Smooth muscle cell (in vitro differentiated cells): ENCODE measurements at regions not wholly inside any gene's neighbourhood (a gene's known extent, or its start where the extent isn't known, plus 50 kb on each side); places are given as distances from the start of the nearest gene placed in this dataset.

Source experiments
- DNase-seq: peaks from one replicate; lab custom pipeline; 2025; ENCODE audit not compliant: unreplicated experiment; lab: John Stamatoyannopoulos, UW
- H2AFZ ChIP-seq: fragments of 200-600 bp; sonication (generic); 2 replicates; pipeline ENCODE4 v1.6.0; 2016; ENCODE audit warnings: antibody characterized with exemption, low read depth, mild to moderate bottlenecking
- H3F3A ChIP-seq: fragments of 200-600 bp; sonication (generic); 2 replicates; pipeline ENCODE4 v1.6.0; 2017; ENCODE audit warnings: antibody characterized with exemption, low read depth
- H3K27ac ChIP-seq: fragments of 200-600 bp; sonication (generic); 2 replicates; pipeline ENCODE4 v1.5.1; 2016; ENCODE audit warnings: low read depth, mild to moderate bottlenecking
- H3K27me3 ChIP-seq: fragments of 200-600 bp; sonication (generic); 2 replicates; pipeline ENCODE4 v1.6.1; 2016; ENCODE audit warnings: low read depth, mild to moderate bottlenecking
- H3K36me3 ChIP-seq: fragments of 200-600 bp; sonication (generic); 2 replicates; pipeline ENCODE4 v1.5.1; 2016; ENCODE audit warnings: low read depth
- H3K4me1 ChIP-seq: fragments of 200-600 bp; sonication (generic); 2 replicates; pipeline ENCODE4 v1.5.1; 2016; ENCODE audit warnings: low read depth
- H3K4me2 ChIP-seq: fragments of 200-600 bp; sonication (generic); 2 replicates; pipeline ENCODE4 v1.6.0; 2016; ENCODE audit warnings: mild to moderate bottlenecking
- H3K4me3 ChIP-seq: fragments of 200-600 bp; sonication (generic); 2 replicates; pipeline ENCODE4 v1.5.1; 2016; ENCODE audit warnings: mild to moderate bottlenecking
- H3K79me2 ChIP-seq: fragments of 200-600 bp; sonication (generic); 2 replicates; pipeline ENCODE4 v1.6.0; 2016; ENCODE audit warnings: low read depth, mild to moderate bottlenecking
- H3K9ac ChIP-seq: fragments of 200-600 bp; sonication (generic); 2 replicates; pipeline ENCODE4 v1.6.0; 2016; ENCODE audit warnings: low read depth
- H3K9me3 ChIP-seq: fragments of 200-600 bp; sonication (generic); replicated peaks from 2 replicates; pipeline ENCODE4 v1.5.1; 2016; ENCODE audit warnings: low read depth
- H4K20me1 ChIP-seq: fragments of 200-600 bp; sonication (generic); 2 replicates; pipeline ENCODE4 v1.6.0; 2016; ENCODE audit warnings: low read depth
- CTCF ChIP-seq: fragments of 200-600 bp; sonication (generic); IDR thresholded peaks from 2 replicates; pipeline ENCODE4 v1.5.1; 2017; ENCODE audit warnings: borderline replicate concordance, mild to moderate bottlenecking, antibody characterized with exemption; ENCODE audit not compliant: insufficient read depth, poor library complexity, severe bottlenecking
- WGBS: methylation state at CpG from one replicate; pipeline ENCODE4 v1.1.7; 2016; ENCODE audit warnings: low lambda C conversion rate; 5-methylcytosine and 5-hydroxymethylcytosine counted together

GRCh38 chr18:7382328-7383001 is 151.6 kb downstream of the LRRC30 start:
- H3K9me3 ChIP-seq = no peaks in the 10 kb centered on the region
- no peak overlapping the region for H3K9ac ChIP-seq
- peaks cover 2% of the 10 kb centered on the region for H3K27me3 ChIP-seq
- H3K36me3 ChIP-seq = no peaks in the 10 kb centered on the region
- no peak for TF ChIP-seq CTCF
- no peaks in the 10 kb centered on the region for H3F3A ChIP-seq
- no peaks in the 10 kb centered on the region for H3K79me2 ChIP-seq
- peaks cover 4% of the 10 kb centered on the region for H3K4me1 ChIP-seq
- no peak for DNase-seq
- no peak overlapping the region for H2AFZ ChIP-seq
- no peak overlapping the region for H3K4me2 ChIP-seq
- WGBS = 74% methylated on average over 5 of the region's 5 CpGs
- H3K4me3 ChIP-seq = no peak overlapping the region
- H4K20me1 ChIP-seq = no peaks in the 10 kb centered on the region
- H3K27ac ChIP-seq = no peak overlapping the region

- no peaks in the 10 kb centered on the region for H3K79me2 ChIP-seq
- no peak overlapping the region for H3K4me3 ChIP-seq
- no peaks in the 10 kb centered on the region for H3K36me3 ChIP-seq
- no peaks in the 10 kb centered on the region for H3K9me3 ChIP-seq
- no peak for DNase-seq
- no peak overlapping the region for H3K27ac ChIP-seq
- no peak overlapping the region for H3K4me2 ChIP-seq
- no peaks in the 10 kb centered on the region for H4K20me1 ChIP-seq
- 90% methylated on average over 14 of the region's 17 CpGs for WGBS
- H3F3A ChIP-seq = no peaks in the 10 kb centered on the region
- no peak overlapping the region for H2AFZ ChIP-seq
- H3K9ac ChIP-seq = no peak overlapping the region
- no peak for TF ChIP-seq CTCF
- H3K4me1 ChIP-seq = peaks cover 4% of the 10 kb centered on the region
- H3K27me3 ChIP-seq = peaks cover 2% of the 10 kb centered on the region
Measured at GRCh38 chr18:7383002-7383980, 152.4 kb downstream of the LRRC30 start.

- no peaks in the 10 kb centered on the region for H3K9me3 ChIP-seq
- no peak overlapping the region for H2AFZ ChIP-seq
- no peaks in the 10 kb centered on the region for H3K36me3 ChIP-seq
- TF ChIP-seq CTCF = no peak
- DNase-seq = no peak
- H3K4me2 ChIP-seq = no peak overlapping the region
- no peaks in the 10 kb centered on the region for H3K79me2 ChIP-seq
- no peak overlapping the region for H3K9ac ChIP-seq
- WGBS = 73% methylated on average over 5 of the region's 5 CpGs
- H3F3A ChIP-seq = no peaks in the 10 kb centered on the region
- H3K4me3 ChIP-seq = no peak overlapping the region
- H4K20me1 ChIP-seq = no peaks in the 10 kb centered on the region
- H3K27me3 ChIP-seq = peaks cover 2% of the 10 kb centered on the region
- H3K27ac ChIP-seq = no peak overlapping the region
- H3K4me1 ChIP-seq = peaks cover 10% of the 10 kb centered on the region
Measured at GRCh38 chr18:7388741-7389140, 157.9 kb downstream of the LRRC30 start.
